HEK293 (cell line): ENCODE measurements at regions not wholly inside any gene's neighbourhood (a gene's known extent, or its start where the extent isn't known, plus 50 kb on each side); places are given as distances from the start of the nearest gene placed in this dataset.

Source experiments
- CTCF ChIA-PET: fragments of 350-600 bp; formaldehyde crosslinking; extraction: SDS; loops from one replicate; lab custom pipeline; 2021; ENCODE audit warnings: antibody characterized with exemption; lab: Yijun Ruan, JAX
- POLR2A ChIA-PET: fragments of 300-600 bp; formaldehyde crosslinking; extraction: SDS; loops from one replicate; lab custom pipeline; 2020; ENCODE audit warnings: antibody characterized with exemption, inconsistent platforms; lab: Yijun Ruan, JAX
- H3K27ac ChIP-seq: fragments of 200-500 bp; sonication (Bioruptor generic); 2 replicates; pipeline ENCODE4 v1.5.1; 2014; ENCODE audit warnings: low read depth, low read length, control low read depth, inconsistent platforms; ENCODE audit errors: extremely low read depth
- H3K36me3 ChIP-seq, 2 experiments: fragments of 200-500 bp in 1 of 2; sonication (Bioruptor generic) in 1 of 2; 1 replicate in 1 of 2; 2 replicates in 1 of 2; pipeline ENCODE4 v1.5.1; 2014 to 2017; ENCODE audit warnings: inconsistent platforms in 2 of 2, low read length in 2 of 2; ENCODE audit not compliant: control insufficient read depth in 2 of 2, insufficient read depth in 1 of 2
- H3K4me1 ChIP-seq: fragments of 200-500 bp; sonication (Bioruptor generic); 2 replicates; pipeline ENCODE4 v1.5.1; 2014; ENCODE audit warnings: mild to moderate bottlenecking, low read length, inconsistent platforms; ENCODE audit not compliant: control insufficient read depth, insufficient read depth
- H3K4me3 ChIP-seq: 2 replicates; pipeline ENCODE4 v1.5.1; 2011; ENCODE audit warnings: low read depth, mild to moderate bottlenecking, control low read depth, low read length, moderate library complexity
- H3K9me3 ChIP-seq: fragments of 200-500 bp; sonication (Bioruptor generic); 2 replicates; pipeline ENCODE4 v1.5.1; 2014; ENCODE audit warnings: low read depth, low read length, inconsistent platforms; ENCODE audit not compliant: control insufficient read depth, insufficient read depth
- BCL11B ChIP-seq: fragments of 450-650 bp; formaldehyde crosslinking; IDR thresholded peaks from 2 replicates; pipeline ENCODE4 v1.5.1; 2016; ENCODE audit warnings: low read depth, missing biosample characterization, missing genetic modification characterization
- GLIS1 ChIP-seq: fragments of 450-650 bp; formaldehyde crosslinking; IDR thresholded peaks from 2 replicates; pipeline ENCODE4 v1.5.1; 2016; ENCODE audit warnings: missing biosample characterization, missing genetic modification characterization
- HOXD13 ChIP-seq: sonication (generic); formaldehyde crosslinking; IDR thresholded peaks from 2 replicates; pipeline ENCODE4 v1.8.0; 2022; ENCODE audit warnings: missing genetic modification reagents, borderline replicate concordance
- REST ChIP-seq: fragments of 450-650 bp; formaldehyde crosslinking; IDR thresholded peaks from 2 replicates; pipeline ENCODE4 v1.5.1; 2016; ENCODE audit warnings: missing biosample characterization, missing genetic modification characterization
- TRIM28 ChIP-seq: IDR thresholded peaks from 2 replicates; pipeline ENCODE4 v1.6.1; 2011; ENCODE audit warnings: low read length, control low read depth, borderline replicate concordance
- ZBTB1 ChIP-seq: fragments of 450-650 bp; formaldehyde crosslinking; IDR thresholded peaks from 2 replicates; pipeline ENCODE4 v1.5.1; 2016; ENCODE audit warnings: missing biosample characterization, missing genetic modification characterization
- ZNF112 ChIP-seq: fragments of 450-650 bp; formaldehyde crosslinking; IDR thresholded peaks from 2 replicates; pipeline ENCODE4 v1.5.0; 2017; ENCODE audit warnings: missing biosample characterization, missing genetic modification characterization
- ZNF133 ChIP-seq: fragments of 450-650 bp; formaldehyde crosslinking; IDR thresholded peaks from 2 replicates; pipeline ENCODE4 v1.5.1; 2016; ENCODE audit warnings: missing biosample characterization, missing genetic modification characterization
- ZNF404 ChIP-seq: fragments of 450-650 bp; formaldehyde crosslinking; IDR thresholded peaks from 2 replicates; pipeline ENCODE4 v1.5.1; 2017; ENCODE audit warnings: missing biosample characterization, missing genetic modification characterization
- ZNF548 ChIP-seq: fragments of 450-650 bp; formaldehyde crosslinking; IDR thresholded peaks from 2 replicates; pipeline ENCODE4 v1.5.1; 2016; ENCODE audit warnings: missing biosample characterization, missing genetic modification characterization
- ZNF558 ChIP-seq: fragments of 450-650 bp; formaldehyde crosslinking; IDR thresholded peaks from 2 replicates; pipeline ENCODE4 v1.5.1; 2016; ENCODE audit warnings: missing biosample characterization, missing genetic modification characterization
- ZNF585B ChIP-seq: fragments of 450-650 bp; formaldehyde crosslinking; IDR thresholded peaks from 2 replicates; pipeline ENCODE4 v1.5.1; 2016; ENCODE audit warnings: missing biosample characterization, missing genetic modification characterization
- ZNF654 ChIP-seq: fragments of 450-650 bp; formaldehyde crosslinking; IDR thresholded peaks from 2 replicates; pipeline ENCODE4 v1.5.1; 2016; ENCODE audit warnings: low read depth, missing biosample characterization, missing genetic modification characterization
- ZNF768 ChIP-seq: fragments of 450-650 bp; formaldehyde crosslinking; IDR thresholded peaks from 2 replicates; pipeline ENCODE4 v1.5.1; 2018; ENCODE audit warnings: missing biosample characterization, mild to moderate bottlenecking, missing genetic modification characterization
- ZNF777 ChIP-seq: fragments of 450-650 bp; formaldehyde crosslinking; IDR thresholded peaks from 2 replicates; pipeline ENCODE4 v1.5.1; 2017; ENCODE audit warnings: missing biosample characterization, missing genetic modification characterization, borderline replicate concordance
- ZNF837 ChIP-seq: fragments of 450-650 bp; formaldehyde crosslinking; IDR thresholded peaks from 2 replicates; pipeline ENCODE4 v1.5.1; 2016; ENCODE audit warnings: missing biosample characterization, missing genetic modification characterization

GRCh38 chr5:176726746-176727527 is 79.7 kb downstream of the TSPAN17 start:
- CTCF ChIA-PET = no interaction called here
- no peaks in the 10 kb centered on the region for H3K36me3 ChIP-seq
- H3K4me3 ChIP-seq = no peak overlapping the region
- no peaks in the 10 kb centered on the region for H3K9me3 ChIP-seq
- TF ChIP-seq ZNF558 (tag by site-specific recombination) = no peak
- no peak for TF ChIP-seq ZNF768 (tag by site-specific recombination)
- TF ChIP-seq BCL11B (tag by site-specific recombination) = no peak
- no peak for TF ChIP-seq ZNF404 (tag by site-specific recombination)
- TF ChIP-seq HOXD13 (CRISPR knock-in tag) = no peak
- TF ChIP-seq ZNF654 (tag by site-specific recombination) = no peak
- no peak for TF ChIP-seq ZNF585B (tag by site-specific recombination)
- TF ChIP-seq REST (tag by site-specific recombination) = no peak
- POLR2A ChIA-PET = no interaction called here
- H3K4me1 ChIP-seq = no peaks in the 10 kb centered on the region
- H3K27ac ChIP-seq = no peak overlapping the region

GRCh38 chr5:176727528-176727900 is 80.2 kb downstream of the TSPAN17 start:
- Histone ChIP-seq H3K36me3 (no peaks in the 10 kb centered on the region), H3K4me3 (no peak overlapping the region), H3K4me1 (no peaks in the 10 kb centered on the region), H3K9me3 (no peaks in the 10 kb centered on the region), H3K27ac (no peak overlapping the region)
- POLR2A ChIA-PET = no interaction called here
- CTCF ChIA-PET = no interaction called here
- TF ChIP-seq ZBTB1 = no peak
- TF ChIP-seq TRIM28 = no peak
- TF ChIP-seq ZNF837 (tag by site-specific recombination) = no peak
- TF ChIP-seq ZNF112 = no peak

- Histone ChIP-seq H3K36me3 (no peaks in the 10 kb centered on the region), H3K9me3 (no peaks in the 10 kb centered on the region), H3K4me1 (no peaks in the 10 kb centered on the region), H3K27ac (no peak overlapping the region)
- CTCF ChIA-PET = no interaction called here
- TF ChIP-seq ZNF133 = no peak
- TF ChIP-seq GLIS1 (tag by site-specific recombination) = no peak
- TF ChIP-seq BCL11B (tag by site-specific recombination) = no peak
- TF ChIP-seq ZNF548 (tag by site-specific recombination) = no peak
- TF ChIP-seq ZNF777 = no peak
- TF ChIP-seq, all 188 proteins: peak for 0
- POLR2A ChIA-PET = no interaction called here
- no peak overlapping the region for H3K4me3 ChIP-seq
Observed at GRCh38 chr5:176727983-176728675, 80.8 kb downstream of the TSPAN17 start.
